HCT116 (cell line): ENCODE measurements at regions not wholly inside any gene's neighbourhood (a gene's known extent, or its start where the extent isn't known, plus 50 kb on each side); places are given as distances from the start of the nearest gene placed in this dataset.

Experiments used
- ATAC-seq: fragments of 200-7000 bp; cut with Tn5 transposase; 2 replicates; pipeline ENCODE4 v1.9.1; 2020; ENCODE audit warnings: mild to moderate bottlenecking, moderate library complexity
- BruUV-seq: library from RNA; stranded (reverse); fragments of 400-500 nt; replicated peaks from 2 replicates; lab custom pipeline; 2021; lab: Mats Ljungman, UMichigan
- CTCF ChIA-PET: fragments of 300-600 bp; sonication (Branson Sonifier 250); formaldehyde crosslinking; loops from one replicate; lab custom pipeline; 2021; ENCODE audit warnings: antibody characterized with exemption; lab: Charles Lee
- POLR2A ChIA-PET: fragments of 300-600, 350-600 bp; sonication (Branson Sonifier 250); formaldehyde crosslinking; loops from one replicate; lab custom pipeline; 2021; ENCODE audit warnings: antibody characterized with exemption; lab: Charles Lee
- RAD21 ChIA-PET, 2 experiments: fragments of 300-600 bp; sonication (Branson Sonifier 250); formaldehyde crosslinking; loops; one replicate each; lab custom pipeline; 2023; ENCODE audit warnings: low total read pairs in 2 of 2; ENCODE audit not compliant: uncharacterized antibody in 2 of 2, unreplicated experiment in 2 of 2, low non-redundant PET in 1 of 2; lab: Charles Lee
- DNase-seq: peaks from one replicate; pipeline ENCODE4 v3.0.0-alpha.2; 2010; ENCODE audit warnings: low read depth, low spot score
- H2AFZ ChIP-seq: fragments of 200-600 bp; shearing (Covaris generic), sonication (generic); 2 replicates; pipeline ENCODE4 v1.6.1; 2017; ENCODE audit warnings: low read depth, mixed run types, mixed read lengths, antibody characterized with exemption, low read length; ENCODE audit not compliant: poor library complexity, severe bottlenecking
- H3K27ac ChIP-seq: 2 replicates; pipeline ENCODE4 v1.5.1; 2012; ENCODE audit warnings: low read depth, low read length
- H3K27me3 ChIP-seq: fragments of 200-600 bp; sonication (generic); 2 replicates; pipeline ENCODE4 v1.6.1; 2016; ENCODE audit warnings: mixed run types, low read length, mixed read lengths; ENCODE audit not compliant: insufficient read depth
- H3K36me3 ChIP-seq, 2 experiments: fragments of 200-500 bp in 1 of 2; fragments of 200-600 bp in 1 of 2; sonication (Bioruptor generic) in 1 of 2; sonication (generic) in 1 of 2; 2 replicates each; pipeline versions ENCODE4 v1.5.1 to v1.6.1; 2014 to 2016; ENCODE audit warnings: low read length in 2 of 2, inconsistent platforms in 1 of 2, mixed read lengths in 1 of 2, mixed run types in 1 of 2; ENCODE audit not compliant: insufficient read depth in 2 of 2, control insufficient read depth in 1 of 2
- H3K4me1 ChIP-seq, 2 experiments: fragments of 200-600 bp in 1 of 2; sonication (generic) in 1 of 2; 2 replicates each; pipeline versions ENCODE4 v1.5.1 to v1.6.1; 2012 to 2017; ENCODE audit warnings: low read length in 2 of 2, inconsistent platforms in 1 of 2, mild to moderate bottlenecking in 1 of 2, mixed read lengths in 1 of 2, mixed run types in 1 of 2, moderate library complexity in 1 of 2; ENCODE audit not compliant: insufficient read depth in 2 of 2, control insufficient read depth in 1 of 2
- H3K4me2 ChIP-seq: fragments of 200-600 bp; sonication (generic); 2 replicates; pipeline ENCODE4 v1.6.1; 2017; ENCODE audit warnings: mixed run types, low read length, mixed read lengths
- H3K4me3 ChIP-seq, 2 experiments: fragments of 200-600 bp in 1 of 2; sonication (generic) in 1 of 2; replicated peaks in 1 of 2; 2 replicates each; pipeline ENCODE4 v1.5.1; 2011 to 2016; ENCODE audit warnings: low read length in 2 of 2, control low read depth in 1 of 2, low read depth in 1 of 2, mild to moderate bottlenecking in 1 of 2, mixed read lengths in 1 of 2, mixed run types in 1 of 2
- H3K79me2 ChIP-seq: fragments of 200-600 bp; sonication (generic); 2 replicates; pipeline ENCODE4 v1.6.1; 2017; ENCODE audit warnings: mild to moderate bottlenecking, mixed run types, low read length, moderate library complexity, mixed read lengths; ENCODE audit not compliant: insufficient read depth
- H3K9ac ChIP-seq: fragments of 200-600 bp; sonication (generic); 2 replicates; pipeline ENCODE4 v1.6.1; 2016; ENCODE audit warnings: low read length, mixed read lengths
- H3K9me2 ChIP-seq: fragments of 200-600 bp; sonication (generic), shearing (Covaris generic); 2 replicates; pipeline ENCODE4 v1.6.1; 2017; ENCODE audit warnings: mixed run types, mild to moderate bottlenecking, moderate library complexity; ENCODE audit not compliant: insufficient read depth
- H3K9me3 ChIP-seq, 2 experiments: fragments of 200-500 bp in 1 of 2; fragments of 200-600 bp in 1 of 2; sonication (Bioruptor generic) in 1 of 2; sonication (generic) in 1 of 2; 2 replicates each; pipeline ENCODE4 v1.6.1; 2014 to 2017; ENCODE audit warnings: low read length in 2 of 2, mixed read lengths in 2 of 2, inconsistent platforms in 1 of 2, low read depth in 1 of 2, mild to moderate bottlenecking in 1 of 2, mixed run types in 1 of 2, moderate library complexity in 1 of 2; ENCODE audit not compliant: control insufficient read depth in 1 of 2, insufficient read depth in 1 of 2
- H4K20me1 ChIP-seq: fragments of 200-600 bp; sonication (generic), shearing (Covaris generic); 2 replicates; pipeline ENCODE4 v1.6.1; 2017; ENCODE audit warnings: mixed run types, mild to moderate bottlenecking, moderate library complexity; ENCODE audit not compliant: insufficient read depth
- ELF1 ChIP-seq: IDR thresholded peaks from 2 replicates; pipeline ENCODE4 v1.6.1; 2012; ENCODE audit warnings: low read depth, borderline replicate concordance
- EZH2 ChIP-seq: fragments of 200-600 bp; sonication (generic); IDR thresholded peaks from 2 replicates; pipeline ENCODE4 v1.6.1; 2017; ENCODE audit warnings: antibody characterized with exemption, mixed run types
- POLR2A ChIP-seq: IDR thresholded peaks from 2 replicates; pipeline ENCODE4 v1.7.0; 2011; ENCODE audit warnings: borderline replicate concordance; ENCODE audit not compliant: insufficient read depth, insufficient read length; ENCODE audit errors: extremely low read depth
- REST ChIP-seq: IDR thresholded peaks from 2 replicates; pipeline ENCODE4 v1.6.1; 2012; ENCODE audit warnings: low read depth
- TCF7L2 ChIP-seq: IDR thresholded peaks from 2 replicates; pipeline ENCODE4 v1.7.0; 2011; ENCODE audit warnings: borderline replicate concordance, inconsistent platforms; ENCODE audit not compliant: insufficient read depth, insufficient read length; ENCODE audit errors: extremely low read depth
- YY1 ChIP-seq: IDR thresholded peaks from 2 replicates; pipeline ENCODE4 v1.6.1; 2011; ENCODE audit warnings: low read length, low read depth, moderate library complexity, mild to moderate bottlenecking; ENCODE audit not compliant: insufficient replicate concordance; ENCODE audit errors: extremely low read depth
- ZBTB33 ChIP-seq: IDR thresholded peaks from 2 replicates; pipeline ENCODE4 v1.6.1; 2011; ENCODE audit warnings: mild to moderate bottlenecking, low read length, moderate library complexity; ENCODE audit not compliant: insufficient replicate concordance; ENCODE audit errors: extremely low read depth
- intact Hi-C: fragments of 100-400 bp; cut with micrococcal nuclease; formaldehyde crosslinking; loops from 2 replicates; pipeline ENCODE4 v1.10.0; 2022

- intact Hi-C loops, result no loop called here
- no peaks in the 10 kb centered on the region for H3K27me3 ChIP-seq
- DNase-seq (no peak), ATAC-seq (no peak)
- H3K9ac ChIP-seq, result no peak overlapping the region
- no peaks in the 10 kb centered on the region for H3K79me2 ChIP-seq
- H3K27ac ChIP-seq, result no peak overlapping the region
- H3K4me3 ChIP-seq, result no peak overlapping the region
- no peaks in the 10 kb centered on the region for H3K9me3 ChIP-seq
- no peaks in the 10 kb centered on the region for H3K9me2 ChIP-seq
- TF ChIP-seq REST (no peak), EZH2 (no peak), ELF1 (no peak), YY1 (no peak), POLR2A (no peak), ZBTB33 (no peak), TCF7L2 (no peak)
- H4K20me1 ChIP-seq, result no peaks in the 10 kb centered on the region
- H2AFZ ChIP-seq, result no peak overlapping the region
- peaks cover 8 to 23% of the 10 kb centered on the region in 2 experiments; a peak in 3 of 4 replicates for H3K4me1 ChIP-seq
- no TSS peak for BruUV-seq
- H3K4me2 ChIP-seq, result no peak overlapping the region
- RAD21 ChIA-PET, result no interaction called here
- CTCF ChIA-PET, result interaction anchor here (0.7 kb wide), 1 partner anchor 278 kb away, joined by 3 read pairs; no protein-coding TSS in a partner anchor
- no peaks in the 10 kb centered on the region for H3K36me3 ChIP-seq
- POLR2A ChIA-PET, result interaction anchor here (0.7 kb wide), 1 partner anchor 35 kb away, joined by 3 read pairs; no protein-coding TSS in a partner anchor
These were observed 94.4 kb upstream of the ZNF217 start for GRCh38 chr20:53688085-53688484.
